Lung microvascular endothelial cell (primary cell): ENCODE measurements at regions not wholly inside any gene's neighbourhood (a gene's known extent, or its start where the extent isn't known, plus 50 kb on each side); places are given as distances from the start of the nearest gene placed in this dataset.

Experiments
- DNase-seq, 2 donors: peaks; one replicate each; pipeline versions ENCODE4 v3.0.0 to v3.0.0-alpha.2; 2010; ENCODE audit warnings: low read depth in 2 of 2

GRCh38 chr13:72379581-72379980 lies 347.8 kb downstream of the MZT1 start:
- DNase-seq: no peak

- no peak for DNase-seq
Observed at GRCh38 chr13:72368031-72368430, 359.4 kb downstream of the MZT1 start.

- no peak for DNase-seq
Observed at GRCh38 chr13:72346716-72347115, 380.7 kb downstream of the MZT1 start.

DNA sequence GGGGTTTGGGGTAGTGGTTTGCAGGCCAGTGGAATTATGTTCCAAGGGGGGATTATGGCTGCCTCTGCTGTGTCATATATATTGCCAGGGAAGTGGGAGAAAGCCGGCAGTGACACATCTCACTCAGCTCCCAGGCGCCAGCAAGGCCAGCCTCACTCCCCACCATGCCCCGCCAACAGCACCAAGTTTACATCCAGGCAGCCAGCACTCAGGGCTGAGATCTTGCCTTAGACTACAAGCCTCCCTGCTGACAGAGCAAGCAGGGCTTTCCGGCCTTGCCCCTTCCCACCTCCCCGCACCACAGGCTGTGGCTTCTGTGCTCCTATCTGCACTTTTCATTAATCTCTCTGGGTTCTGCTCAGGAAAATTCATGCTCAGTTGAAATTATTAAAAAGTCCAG lies 385.1 kb downstream of the MZT1 start:
- no peak for DNase-seq

- no peak for DNase-seq
Observed at GRCh38 chr13:72341904-72342303, 385.5 kb downstream of the MZT1 start.

GRCh38 chr13:72317346-72318109 lies 409.9 kb downstream of the MZT1 start:
- no peak for DNase-seq

DNA sequence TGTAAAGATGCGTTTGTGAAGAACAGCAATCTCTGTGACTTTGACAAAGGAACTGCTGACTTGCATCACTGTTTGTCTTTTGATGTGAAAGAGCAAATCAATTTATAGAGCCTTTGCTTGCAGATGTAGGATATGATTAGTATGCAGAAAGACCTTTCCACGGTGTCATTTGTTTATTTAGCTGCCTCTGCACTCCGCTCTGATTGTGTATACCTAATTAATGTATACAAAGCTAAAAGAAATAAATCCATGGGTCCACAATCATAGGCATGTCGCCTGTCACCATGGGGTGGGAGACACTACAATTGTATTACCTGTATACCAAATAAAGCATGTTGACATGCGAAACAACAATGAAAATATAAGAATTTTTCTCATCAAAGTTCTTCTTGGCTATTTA lies 410.7 kb downstream of the MZT1 start:
- no peak for DNase-seq

- no peak for DNase-seq
Observed at GRCh38 chr13:72315312-72315711, 412.1 kb downstream of the MZT1 start.

- no peak for DNase-seq
Observed at GRCh38 chr13:72314210-72314609, 413.2 kb downstream of the MZT1 start.

GRCh38 chr13:72313546-72313945 lies 413.9 kb downstream of the MZT1 start:
- DNase-seq: no peak

DNA sequence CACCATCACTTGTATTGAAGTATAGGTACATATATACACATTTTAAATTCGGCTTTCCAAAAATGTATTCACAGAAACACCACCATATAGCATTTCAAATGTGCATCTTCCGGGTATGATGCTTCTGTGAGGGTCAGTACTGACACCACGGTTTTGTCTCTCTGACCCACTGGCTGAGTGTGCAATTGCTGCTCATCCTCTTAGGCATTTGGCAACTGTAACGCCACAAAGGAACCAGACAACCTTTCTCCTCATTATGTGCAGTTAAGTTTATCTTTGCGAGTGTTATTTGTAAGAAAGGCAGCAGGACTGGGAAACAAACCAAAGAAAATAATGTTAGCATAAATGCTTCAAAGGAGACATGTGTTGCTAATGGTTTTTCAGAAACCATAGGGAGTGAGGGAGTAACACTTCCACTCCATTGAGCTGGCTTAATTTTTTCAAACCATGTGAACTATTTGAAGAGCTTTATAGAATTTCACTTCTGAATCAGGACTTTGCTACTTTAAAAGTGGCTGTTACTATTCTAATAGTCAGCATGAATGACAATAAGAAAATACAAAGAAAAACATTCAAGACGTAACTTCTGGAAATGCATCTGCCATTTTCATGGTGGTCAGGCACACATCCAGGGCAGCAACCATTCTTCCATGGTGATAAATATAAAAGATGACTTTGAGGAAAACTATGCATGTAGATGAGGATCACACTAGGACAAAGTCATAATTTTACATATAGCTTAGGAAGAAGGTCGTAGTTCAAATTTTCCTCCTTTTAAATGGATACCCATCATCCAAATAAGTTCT lies 423.3 kb downstream of the MZT1 start:
- DNase-seq: no peak

DNA sequence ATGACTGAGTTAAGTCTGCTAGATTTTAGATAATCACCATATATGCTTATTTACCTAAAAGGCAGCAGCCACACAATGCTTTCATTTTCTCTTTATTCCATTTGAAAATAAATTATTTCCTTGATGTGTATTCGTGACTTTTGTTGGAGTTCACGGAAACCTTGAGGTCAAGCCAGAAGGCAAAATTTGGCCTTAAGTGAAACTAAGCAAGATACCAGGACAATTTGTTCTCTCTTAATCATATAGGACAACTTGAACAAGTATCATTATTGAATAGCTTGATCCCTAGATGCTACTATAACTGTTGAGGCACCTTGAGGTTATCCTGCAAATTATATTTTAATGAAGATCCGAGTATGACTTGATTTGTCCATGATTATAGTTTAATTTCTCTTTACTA lies 429.2 kb upstream of the DACH1 start:
- DNase-seq: no peak

- DNase-seq: peak in 1 of 2 donors; percentile 17
Observed at GRCh38 chr13:72295153-72295552, 428.1 kb upstream of the DACH1 start.

DNA sequence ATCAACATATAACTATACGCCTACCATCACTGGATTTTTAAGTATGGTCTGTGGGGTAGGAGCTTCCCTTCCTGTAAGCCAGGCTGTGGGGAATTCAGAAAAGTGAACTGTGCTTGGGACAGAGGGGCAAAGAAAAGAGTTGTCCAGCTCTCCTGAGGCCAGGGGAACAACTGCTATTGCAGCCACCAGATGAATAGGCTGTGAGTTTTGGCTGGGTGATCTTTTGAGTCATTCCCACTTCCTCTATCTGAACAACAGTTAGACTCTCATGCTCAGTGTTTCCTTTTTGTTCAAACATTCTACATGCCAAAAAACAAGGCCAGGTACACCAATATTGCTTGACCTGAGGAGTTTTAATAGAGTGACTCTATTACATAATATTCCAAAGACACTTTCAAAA lies 426.2 kb upstream of the DACH1 start:
- no peak for DNase-seq

DNA sequence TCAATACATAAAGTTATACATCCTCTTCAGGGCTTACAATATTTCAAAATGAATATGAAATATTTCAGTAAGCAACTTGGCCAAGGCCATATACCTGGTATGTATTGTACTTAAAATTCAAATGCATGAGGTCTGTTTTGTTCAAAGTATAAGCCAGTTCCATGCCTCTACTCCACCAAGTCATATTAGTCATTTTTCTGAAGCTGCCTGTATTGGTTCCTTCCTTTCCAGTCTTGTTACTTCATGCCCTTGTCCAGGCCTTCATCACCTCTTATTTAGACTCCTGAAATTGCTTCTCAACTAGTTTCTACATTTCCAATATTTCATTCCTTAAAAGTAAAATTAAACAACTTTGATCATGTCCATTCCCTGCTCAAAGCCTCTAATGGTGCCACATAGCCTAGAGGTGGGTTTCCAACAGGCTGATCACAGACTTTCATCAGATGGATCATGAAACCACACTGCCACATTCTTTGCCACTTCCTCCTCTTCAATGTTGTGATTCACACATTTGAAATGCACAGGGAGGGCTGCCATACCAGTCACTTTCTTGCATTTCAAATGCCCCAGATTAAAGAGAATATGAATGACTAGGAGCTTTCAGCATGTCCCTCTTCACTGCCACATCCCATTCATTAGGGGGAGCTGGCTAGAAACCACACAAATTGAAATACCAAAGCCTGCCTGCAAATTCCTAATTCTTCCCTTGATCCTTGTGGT lies 424.1 kb upstream of the DACH1 start:
- DNase-seq: no peak

DNA sequence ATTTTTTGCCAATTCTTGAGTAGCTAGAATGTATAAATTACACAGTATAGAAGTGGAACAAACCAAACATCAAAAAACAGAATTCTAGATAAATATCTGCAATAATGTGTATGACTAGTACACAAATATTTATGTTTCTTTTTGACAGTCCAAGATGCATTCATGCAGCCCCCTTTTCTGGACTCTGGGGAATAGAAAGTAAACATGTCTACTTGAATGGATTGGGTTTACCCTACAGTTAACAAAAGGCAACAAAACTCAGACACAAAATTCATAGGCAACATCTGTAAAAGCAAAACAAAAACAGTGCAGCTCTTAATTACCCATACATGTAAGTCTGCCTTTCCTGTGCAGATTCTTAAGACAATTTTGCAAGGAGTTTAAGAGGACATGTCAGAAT lies 419.4 kb upstream of the DACH1 start:
- DNase-seq: no peak

- DNase-seq: no peak
Observed at GRCh38 chr13:72284791-72285190, 417.8 kb upstream of the DACH1 start.

- no peak for DNase-seq
Observed at GRCh38 chr13:72261732-72262131, 394.7 kb upstream of the DACH1 start.

DNA sequence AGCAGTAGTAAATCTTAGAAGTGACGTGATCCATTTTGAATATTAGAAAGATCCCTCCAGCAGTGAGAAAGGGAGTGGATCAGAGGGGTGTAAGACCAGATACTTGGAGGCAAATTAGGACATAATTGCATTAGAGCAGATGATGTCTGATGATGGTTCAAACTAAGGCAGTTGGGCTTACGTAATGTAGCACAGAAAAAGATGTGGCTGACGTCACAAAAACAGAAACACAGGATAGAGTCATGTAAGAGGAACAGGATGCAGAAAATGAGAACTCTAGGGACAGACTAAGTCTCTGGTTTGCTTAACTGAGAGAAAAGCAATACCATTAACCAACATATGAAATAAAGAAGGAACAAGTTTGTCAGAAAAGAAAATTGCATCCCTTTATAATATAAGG lies 392.5 kb upstream of the DACH1 start:
- no peak for DNase-seq

DNA sequence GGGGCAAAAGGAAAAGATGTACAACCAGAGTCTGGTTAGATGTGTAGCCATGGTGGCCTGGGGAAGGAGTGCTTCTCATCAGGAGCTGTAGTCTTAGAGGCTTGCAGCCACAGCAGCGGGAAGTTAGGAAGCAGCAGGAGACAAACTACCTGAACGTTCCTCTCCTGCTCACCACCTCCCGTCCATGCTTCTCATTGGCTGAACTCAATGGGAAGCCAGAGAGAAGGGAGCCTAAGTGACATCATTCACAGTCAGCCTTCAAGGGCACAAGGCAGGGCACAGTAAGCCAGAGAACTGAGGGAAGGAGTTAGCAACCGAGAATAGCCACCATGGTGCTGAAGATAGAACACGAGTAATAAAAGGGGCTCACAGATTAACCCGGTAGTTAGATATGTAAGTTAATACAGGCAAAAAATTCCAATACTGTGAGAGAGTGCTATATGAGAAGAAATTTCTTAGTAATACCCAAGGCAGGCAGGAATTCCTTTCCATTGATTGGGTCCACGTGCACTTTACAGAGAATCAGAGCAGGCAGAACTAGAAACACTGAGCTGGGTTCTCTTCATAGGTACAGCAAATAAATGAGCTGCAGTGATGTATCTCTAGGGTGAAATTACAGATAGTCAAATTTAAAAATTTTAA lies 391.5 kb upstream of the DACH1 start:
- no peak for DNase-seq

GRCh38 chr13:72255908-72256307 lies 388.9 kb upstream of the DACH1 start:
- DNase-seq: peak; percentile 4 to 8

- DNase-seq: no peak
Observed at GRCh38 chr13:72253754-72254153, 386.8 kb upstream of the DACH1 start.
